ENCODE measurements at regions not wholly inside any gene's neighbourhood (a gene's known extent, or its start where the extent isn't known, plus 50 kb on each side); places are given as distances from the start of the nearest gene placed in this dataset.
A peak's percentile ranks its signal among the peaks of the same experiment; 100 is the strongest.
"Not testable (repeated sequence)": the region's sequence is repeated elsewhere in the genome, so short reads cannot be mapped to it uniquely, and the experiment has no call there.

GRCh38 chr1:194431121-194431520 lies 1244.7 kb upstream of the B3GALT2 start:
- no peak for DNase-seq (ENCODE audit: low read depth)

GRCh38 chr1:194420706-194421105 lies 1234.3 kb upstream of the B3GALT2 start:
- no peak for DNase-seq (ENCODE audit: low read depth)

- no peak for DNase-seq (ENCODE audit: low read depth)
These were observed 1233.3 kb upstream of the B3GALT2 start for GRCh38 chr1:194419721-194420120.

- DNase-seq (ENCODE audit: low read depth) = no peak
These were observed 1224.3 kb upstream of the B3GALT2 start for GRCh38 chr1:194410756-194411155.

GRCh38 chr1:194407238-194407637 lies 1220.8 kb upstream of the B3GALT2 start:
- peak; percentile 24 for DNase-seq (ENCODE audit: low read depth)

GRCh38 chr1:194394676-194395075 lies 1208.3 kb upstream of the B3GALT2 start:
- no peak for DNase-seq (ENCODE audit: low read depth)

- no peak for DNase-seq (ENCODE audit: low read depth)
These were observed 1201.1 kb upstream of the B3GALT2 start for GRCh38 chr1:194387531-194387930.

- DNase-seq (ENCODE audit: low read depth) = peak; percentile 6
These were observed 1192.1 kb upstream of the B3GALT2 start for GRCh38 chr1:194378517-194378916.

GRCh38 chr1:194374649-194375048 lies 1188.2 kb upstream of the B3GALT2 start:
- DNase-seq (ENCODE audit: low read depth) = no peak

GRCh38 chr1:194372266-194372665 lies 1185.9 kb upstream of the B3GALT2 start:
- no peak for DNase-seq (ENCODE audit: low read depth)

GRCh38 chr1:194369622-194370021 lies 1183.2 kb upstream of the B3GALT2 start:
- DNase-seq (ENCODE audit: low read depth) = no peak

GRCh38 chr1:194369060-194369459 lies 1182.6 kb upstream of the B3GALT2 start:
- DNase-seq (ENCODE audit: low read depth) = peak; percentile 12

- no peak for DNase-seq (ENCODE audit: low read depth)
These were observed 1180.7 kb upstream of the B3GALT2 start for GRCh38 chr1:194367121-194367520.

- DNase-seq (ENCODE audit: low read depth) = peak; percentile 4
These were observed 1180.3 kb upstream of the B3GALT2 start for GRCh38 chr1:194366705-194367104.

- no peak for DNase-seq (ENCODE audit: low read depth)
These were observed 1175.9 kb upstream of the B3GALT2 start for GRCh38 chr1:194362327-194362726.

GRCh38 chr1:194361374-194362131 lies 1175.1 kb upstream of the B3GALT2 start:
- DNase-seq (ENCODE audit: low read depth) = no peak

- DNase-seq (ENCODE audit: low read depth) = no peak
These were observed 1171.8 kb upstream of the B3GALT2 start for GRCh38 chr1:194358208-194358581.

- not testable (repeated sequence) for DNase-seq (ENCODE audit: low read depth)
These were observed 1171.3 kb upstream of the B3GALT2 start for GRCh38 chr1:194357573-194358207.

- DNase-seq (ENCODE audit: low read depth) = no peak
These were observed 1169.2 kb upstream of the B3GALT2 start for GRCh38 chr1:194355488-194356106.

- DNase-seq (ENCODE audit: low read depth) = no peak
These were observed 1166.7 kb upstream of the B3GALT2 start for GRCh38 chr1:194353121-194353520.

GRCh38 chr1:194347200-194347599 lies 1160.8 kb upstream of the B3GALT2 start:
- no peak for DNase-seq (ENCODE audit: low read depth)

- DNase-seq (ENCODE audit: low read depth) = no peak
These were observed 1156.3 kb upstream of the B3GALT2 start for GRCh38 chr1:194342484-194343262.
